ENCODE measurements at regions not wholly inside any gene's neighbourhood (a gene's known extent, or its start where the extent isn't known, plus 50 kb on each side); places are given as distances from the start of the nearest gene placed in this dataset.
"Not testable (repeated sequence)": the region's sequence is repeated elsewhere in the genome, so short reads cannot be mapped to it uniquely, and the experiment has no call there.

- H3K36me3 ChIP-seq (ENCODE audit: control insufficient read depth, insufficient read depth, low read length); H3K9me3 ChIP-seq (ENCODE audit: control insufficient read depth, insufficient read depth, low read depth, low read length): not testable (repeated sequence)
These were observed 69.5 kb downstream of the NPIPA7 start for GRCh38 chr16:16448423-16448822.

GRCh38 chr16:16449712-16450237, 70.8 kb downstream of the NPIPA7 start:
- H3K4me1 ChIP-seq (ENCODE audit: control insufficient read depth, insufficient read depth, low read length); H3K36me3 ChIP-seq (ENCODE audit: control insufficient read depth, insufficient read depth, low read length); H3K9me3 ChIP-seq (ENCODE audit: control insufficient read depth, insufficient read depth, low read depth, low read length); H3K4me3 ChIP-seq (ENCODE audit: low read depth, low read length); H3K27ac ChIP-seq (ENCODE audit: low read depth, low read length); H3K9ac ChIP-seq (ENCODE audit: low read length); H3K27me3 ChIP-seq (ENCODE audit: control insufficient read depth, insufficient read depth, low read length): not testable (repeated sequence)

More at GRCh38 chr16:16448423-16448822, 69.5 kb downstream of the NPIPA7 start:
- H3K27me3 ChIP-seq (ENCODE audit: control insufficient read depth, insufficient read depth, low read length); H3K4me1 ChIP-seq (ENCODE audit: control insufficient read depth, insufficient read depth, low read length); H3K9ac ChIP-seq (ENCODE audit: low read length); H3K4me3 ChIP-seq (ENCODE audit: low read depth, low read length); H3K27ac ChIP-seq (ENCODE audit: low read depth, low read length): not testable (repeated sequence)

- H3K4me3 ChIP-seq (ENCODE audit: low read depth, low read length); H3K27me3 ChIP-seq (ENCODE audit: control insufficient read depth, insufficient read depth, low read length); H3K4me1 ChIP-seq (ENCODE audit: control insufficient read depth, insufficient read depth, low read length); H3K9ac ChIP-seq (ENCODE audit: low read length); H3K27ac ChIP-seq (ENCODE audit: low read depth, low read length); H3K36me3 ChIP-seq (ENCODE audit: control insufficient read depth, insufficient read depth, low read length); H3K9me3 ChIP-seq (ENCODE audit: control insufficient read depth, insufficient read depth, low read depth, low read length): not testable (repeated sequence)
These were observed 72.9 kb downstream of the NPIPA7 start for GRCh38 chr16:16451721-16452410.

GRCh38 chr16:16458579-16458978, 79.6 kb downstream of the NPIPA7 start:
- not testable (repeated sequence) for H3K27ac ChIP-seq (ENCODE audit: low read depth, low read length); H3K4me3 ChIP-seq (ENCODE audit: low read depth, low read length); H3K9ac ChIP-seq (ENCODE audit: low read length); H3K9me3 ChIP-seq (ENCODE audit: control insufficient read depth, insufficient read depth, low read depth, low read length); H3K4me1 ChIP-seq (ENCODE audit: control insufficient read depth, insufficient read depth, low read length); H3K27me3 ChIP-seq (ENCODE audit: control insufficient read depth, insufficient read depth, low read length); H3K36me3 ChIP-seq (ENCODE audit: control insufficient read depth, insufficient read depth, low read length)

GRCh38 chr16:16463792-16464191, 84.9 kb downstream of the NPIPA7 start:
- H3K9ac ChIP-seq (ENCODE audit: low read length); H3K4me1 ChIP-seq (ENCODE audit: control insufficient read depth, insufficient read depth, low read length); H3K36me3 ChIP-seq (ENCODE audit: control insufficient read depth, insufficient read depth, low read length); H3K27ac ChIP-seq (ENCODE audit: low read depth, low read length); H3K27me3 ChIP-seq (ENCODE audit: control insufficient read depth, insufficient read depth, low read length); H3K4me3 ChIP-seq (ENCODE audit: low read depth, low read length); H3K9me3 ChIP-seq (ENCODE audit: control insufficient read depth, insufficient read depth, low read depth, low read length): not testable (repeated sequence)

- not testable (repeated sequence) for H3K27ac ChIP-seq (ENCODE audit: low read depth, low read length); H3K4me1 ChIP-seq (ENCODE audit: control insufficient read depth, insufficient read depth, low read length); H3K4me3 ChIP-seq (ENCODE audit: low read depth, low read length); H3K36me3 ChIP-seq (ENCODE audit: control insufficient read depth, insufficient read depth, low read length); H3K27me3 ChIP-seq (ENCODE audit: control insufficient read depth, insufficient read depth, low read length); H3K9ac ChIP-seq (ENCODE audit: low read length); H3K9me3 ChIP-seq (ENCODE audit: control insufficient read depth, insufficient read depth, low read depth, low read length)
These were observed 110.0 kb downstream of the NPIPA7 start for GRCh38 chr16:16488919-16489318.

- H3K4me3 ChIP-seq (ENCODE audit: low read depth, low read length); H3K27ac ChIP-seq (ENCODE audit: low read depth, low read length); H3K36me3 ChIP-seq (ENCODE audit: control insufficient read depth, insufficient read depth, low read length); H3K27me3 ChIP-seq (ENCODE audit: control insufficient read depth, insufficient read depth, low read length); H3K9ac ChIP-seq (ENCODE audit: low read length); H3K9me3 ChIP-seq (ENCODE audit: control insufficient read depth, insufficient read depth, low read depth, low read length); H3K4me1 ChIP-seq (ENCODE audit: control insufficient read depth, insufficient read depth, low read length): not testable (repeated sequence)
These were observed 110.5 kb downstream of the NPIPA7 start for GRCh38 chr16:16489466-16489865.

- not testable (repeated sequence) for H3K4me1 ChIP-seq (ENCODE audit: control insufficient read depth, insufficient read depth, low read length); H3K9ac ChIP-seq (ENCODE audit: low read length)
These were observed 115.2 kb downstream of the NPIPA7 start for GRCh38 chr16:16494114-16494513.

GRCh38 chr16:16494998-16495397, 116.1 kb downstream of the NPIPA7 start:
- not testable (repeated sequence) for H3K4me3 ChIP-seq (ENCODE audit: low read depth, low read length); H3K9me3 ChIP-seq (ENCODE audit: control insufficient read depth, insufficient read depth, low read depth, low read length); H3K27ac ChIP-seq (ENCODE audit: low read depth, low read length); H3K27me3 ChIP-seq (ENCODE audit: control insufficient read depth, insufficient read depth, low read length); H3K36me3 ChIP-seq (ENCODE audit: control insufficient read depth, insufficient read depth, low read length); H3K4me1 ChIP-seq (ENCODE audit: control insufficient read depth, insufficient read depth, low read length); H3K9ac ChIP-seq (ENCODE audit: low read length)

More at GRCh38 chr16:16494114-16494513, 115.2 kb downstream of the NPIPA7 start:
- not testable (repeated sequence) for H3K36me3 ChIP-seq (ENCODE audit: control insufficient read depth, insufficient read depth, low read length); H3K4me3 ChIP-seq (ENCODE audit: low read depth, low read length); H3K9me3 ChIP-seq (ENCODE audit: control insufficient read depth, insufficient read depth, low read depth, low read length); H3K27me3 ChIP-seq (ENCODE audit: control insufficient read depth, insufficient read depth, low read length); H3K27ac ChIP-seq (ENCODE audit: low read depth, low read length)

- not testable (repeated sequence) for H3K9ac ChIP-seq (ENCODE audit: low read length); H3K27ac ChIP-seq (ENCODE audit: low read depth, low read length); H3K36me3 ChIP-seq (ENCODE audit: control insufficient read depth, insufficient read depth, low read length); H3K4me1 ChIP-seq (ENCODE audit: control insufficient read depth, insufficient read depth, low read length); H3K27me3 ChIP-seq (ENCODE audit: control insufficient read depth, insufficient read depth, low read length); H3K4me3 ChIP-seq (ENCODE audit: low read depth, low read length); H3K9me3 ChIP-seq (ENCODE audit: control insufficient read depth, insufficient read depth, low read depth, low read length)
These were observed 120.9 kb downstream of the NPIPA7 start for GRCh38 chr16:16499875-16500274.

GRCh38 chr16:16507041-16507440, 128.1 kb downstream of the NPIPA7 start:
- H3K4me1 ChIP-seq (ENCODE audit: control insufficient read depth, insufficient read depth, low read length); H3K9ac ChIP-seq (ENCODE audit: low read length); H3K36me3 ChIP-seq (ENCODE audit: control insufficient read depth, insufficient read depth, low read length); H3K27ac ChIP-seq (ENCODE audit: low read depth, low read length); H3K9me3 ChIP-seq (ENCODE audit: control insufficient read depth, insufficient read depth, low read depth, low read length); H3K4me3 ChIP-seq (ENCODE audit: low read depth, low read length); H3K27me3 ChIP-seq (ENCODE audit: control insufficient read depth, insufficient read depth, low read length): not testable (repeated sequence)

- not testable (repeated sequence) for H3K4me3 ChIP-seq (ENCODE audit: low read depth, low read length); H3K9me3 ChIP-seq (ENCODE audit: control insufficient read depth, insufficient read depth, low read depth, low read length)
These were observed 129.4 kb downstream of the NPIPA7 start for GRCh38 chr16:16508344-16508743.

More at GRCh38 chr16:16508344-16508743, 129.4 kb downstream of the NPIPA7 start:
- not testable (repeated sequence) for H3K27me3 ChIP-seq (ENCODE audit: control insufficient read depth, insufficient read depth, low read length); H3K9ac ChIP-seq (ENCODE audit: low read length); H3K27ac ChIP-seq (ENCODE audit: low read depth, low read length); H3K4me1 ChIP-seq (ENCODE audit: control insufficient read depth, insufficient read depth, low read length); H3K36me3 ChIP-seq (ENCODE audit: control insufficient read depth, insufficient read depth, low read length)

Data from HUES6 (cell line).